T47D (cell line): ENCODE measurements at regions not wholly inside any gene's neighbourhood (a gene's known extent, or its start where the extent isn't known, plus 50 kb on each side); places are given as distances from the start of the nearest gene placed in this dataset.
A peak's percentile ranks its signal among the peaks of the same experiment; 100 is the strongest.

Source experiments
- DNase-seq, 2 experiments: peaks; one replicate each; pipeline versions ENCODE4 v3.0.0 to v3.0.0-alpha.2; 2011 to 2012; ENCODE audit warnings: low read depth in 1 of 2, low spot score in 1 of 2
- JUND ChIP-seq: IDR thresholded peaks from 2 replicates; pipeline ENCODE4 v1.6.1; 2012; ENCODE audit warnings: low read depth
- in situ Hi-C: cut with HindIII; loops from 2 replicates; pipeline ENCODE4 v1.10.0; 2016; ENCODE audit warnings: low sequenced_read_pairs, low pct_unique_long_range_greater_than_20kb

DNA sequence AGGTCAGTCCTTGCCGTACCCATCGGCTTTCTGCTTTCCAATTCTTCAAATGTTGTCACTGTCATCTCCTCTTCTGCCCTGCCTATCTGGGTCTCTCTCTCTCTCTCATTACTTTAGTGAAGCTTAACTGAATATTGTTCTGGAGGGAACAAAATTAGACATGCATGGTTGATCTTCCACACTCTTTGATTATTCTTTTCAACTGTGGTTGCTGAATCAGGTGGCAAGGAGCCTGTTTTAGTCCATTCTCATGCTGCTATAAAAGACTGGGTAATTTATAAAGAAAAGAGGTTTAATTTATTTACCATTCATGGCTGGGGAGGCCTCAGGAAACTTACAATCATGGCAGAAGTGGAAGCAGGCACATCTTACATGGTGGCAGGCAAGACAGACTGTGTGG, 157.9 kb downstream of the ARL4C start:
- DNase-seq = no peak
- in situ Hi-C loops = no loop called here
- TF ChIP-seq JUND = no peak

GRCh38 chr2:234335661-234336228, 161.1 kb downstream of the ARL4C start:
- in situ Hi-C loops = no loop called here
- TF ChIP-seq JUND = no peak
- DNase-seq = peak in 1 of 2 experiments; percentile 5

DNA sequence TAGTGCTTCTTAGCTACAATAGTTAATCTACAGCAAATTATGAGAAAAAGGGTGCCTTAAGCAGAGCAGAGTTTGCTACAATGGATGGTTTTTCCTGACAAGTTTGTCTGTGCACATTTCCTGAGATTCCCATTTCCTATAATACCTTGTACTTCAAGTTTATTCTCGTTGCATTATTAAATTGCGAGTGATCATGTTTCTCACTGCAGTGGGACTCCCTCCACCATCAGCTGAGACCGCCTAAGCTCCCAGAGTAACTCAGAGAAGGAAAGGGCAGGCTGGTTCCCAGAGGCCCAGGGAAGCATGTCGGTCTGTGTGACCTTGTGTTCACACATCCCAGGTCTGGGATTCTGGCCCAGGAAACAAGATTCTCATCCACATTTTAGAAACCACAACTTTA, 162.1 kb downstream of the ARL4C start:
- DNase-seq = no peak
- no peak for TF ChIP-seq JUND
- in situ Hi-C loops = no loop called here

- DNase-seq = no peak
- no peak for TF ChIP-seq JUND
- in situ Hi-C loops = no loop called here
Observed at GRCh38 chr2:234334151-234334550, 162.7 kb downstream of the ARL4C start.

DNA sequence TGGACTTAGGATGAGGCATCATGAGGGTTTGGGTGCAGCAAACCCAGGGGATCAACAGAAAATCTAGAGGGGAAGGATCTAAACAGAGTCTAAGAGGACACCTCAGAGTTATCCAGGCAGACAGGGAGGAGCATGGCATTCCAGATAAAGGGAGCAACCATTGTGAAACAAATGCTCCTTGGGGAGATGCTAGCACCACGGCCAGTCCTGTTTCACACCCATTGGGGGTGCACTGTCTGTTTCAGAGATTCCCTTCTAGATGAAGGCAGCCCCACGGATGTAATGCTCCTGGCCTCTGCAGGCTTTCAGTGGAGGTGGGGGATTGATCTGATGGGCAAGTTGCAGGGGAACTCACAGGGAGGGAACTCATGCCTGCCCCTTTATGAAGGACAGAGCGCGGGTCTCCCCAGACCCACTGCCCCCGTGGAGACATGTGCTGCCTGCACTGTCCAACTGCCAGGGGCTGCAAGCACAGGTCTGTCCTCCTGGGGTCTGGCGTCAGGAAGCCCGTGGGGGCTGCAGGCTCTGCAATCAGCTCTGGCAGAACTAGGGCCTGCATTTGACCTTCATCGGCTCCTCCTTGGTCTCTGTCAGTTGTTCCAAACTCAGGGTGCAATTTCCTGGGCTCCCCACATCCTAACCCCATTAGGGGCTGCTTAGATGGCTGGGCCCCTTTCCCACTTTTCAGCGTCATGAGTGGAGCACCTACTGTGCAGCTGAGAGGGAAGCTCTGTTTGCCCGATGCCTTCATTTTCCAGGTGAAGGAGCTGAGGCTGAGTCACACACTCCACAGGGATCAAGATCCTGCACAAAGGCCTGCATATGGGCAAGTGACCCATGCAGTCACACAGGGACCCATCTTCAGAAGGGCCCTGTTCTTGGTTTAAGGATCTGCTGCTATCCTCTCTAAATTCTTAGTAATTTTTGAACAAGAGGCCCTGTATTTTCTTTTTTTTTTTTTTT, 163.4 kb downstream of the ARL4C start:
- TF ChIP-seq JUND = no peak
- no peak for DNase-seq
- in situ Hi-C loops = no loop called here

- no peak for DNase-seq
Observed at GRCh38 chr2:234331966-234332365, 164.9 kb downstream of the ARL4C start.

DNA sequence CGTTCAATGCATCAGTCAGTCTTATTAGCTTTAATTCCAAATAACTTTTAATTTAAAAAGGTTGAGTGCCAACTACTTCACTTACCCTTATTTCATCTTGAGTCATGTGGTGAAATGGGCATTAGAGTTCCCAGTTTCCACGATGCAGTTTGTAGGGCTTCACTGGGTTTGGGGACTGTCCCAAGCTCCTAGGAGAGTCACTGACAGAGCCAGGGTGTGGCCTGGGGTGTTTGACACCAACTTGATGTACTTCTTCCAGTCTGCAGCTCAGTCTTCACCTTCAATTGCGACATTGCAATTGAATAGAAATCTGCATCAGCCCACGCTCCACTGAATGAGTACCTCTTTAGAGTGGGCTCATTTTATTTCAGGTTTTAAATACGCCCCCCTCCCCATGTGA, 165.3 kb downstream of the ARL4C start:
- no peak for TF ChIP-seq JUND
- no peak for DNase-seq
- in situ Hi-C loops = no loop called here

More at GRCh38 chr2:234331966-234332365, 164.9 kb downstream of the ARL4C start:
- no peak for TF ChIP-seq JUND
- in situ Hi-C loops = no loop called here

DNA sequence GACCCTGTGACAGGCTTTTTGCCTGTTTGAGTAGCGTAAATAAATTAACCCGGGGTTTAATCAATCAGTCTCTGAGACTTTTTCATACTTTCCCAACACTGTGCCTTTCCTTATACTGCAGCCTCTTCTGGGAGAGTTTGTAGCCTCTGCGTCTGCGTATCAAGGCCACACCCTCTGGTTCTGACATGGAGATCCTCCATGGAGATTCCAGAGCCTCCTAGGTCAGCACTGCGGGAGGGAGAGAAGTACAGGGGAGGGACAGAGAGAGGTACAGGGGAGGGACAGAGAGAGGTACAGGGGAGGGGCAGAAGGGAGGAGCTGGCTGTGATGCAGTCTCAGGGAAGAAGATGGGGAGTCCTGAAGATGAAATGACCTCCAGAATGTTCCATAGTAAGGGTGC, 166.0 kb downstream of the ARL4C start:
- TF ChIP-seq JUND = no peak
- in situ Hi-C loops = no loop called here
- no peak for DNase-seq

- in situ Hi-C loops = no loop called here
- DNase-seq = peak in 1 of 2 experiments; percentile 23
- no peak for TF ChIP-seq JUND
Observed at GRCh38 chr2:234329202-234329960, 167.5 kb downstream of the ARL4C start.

DNA sequence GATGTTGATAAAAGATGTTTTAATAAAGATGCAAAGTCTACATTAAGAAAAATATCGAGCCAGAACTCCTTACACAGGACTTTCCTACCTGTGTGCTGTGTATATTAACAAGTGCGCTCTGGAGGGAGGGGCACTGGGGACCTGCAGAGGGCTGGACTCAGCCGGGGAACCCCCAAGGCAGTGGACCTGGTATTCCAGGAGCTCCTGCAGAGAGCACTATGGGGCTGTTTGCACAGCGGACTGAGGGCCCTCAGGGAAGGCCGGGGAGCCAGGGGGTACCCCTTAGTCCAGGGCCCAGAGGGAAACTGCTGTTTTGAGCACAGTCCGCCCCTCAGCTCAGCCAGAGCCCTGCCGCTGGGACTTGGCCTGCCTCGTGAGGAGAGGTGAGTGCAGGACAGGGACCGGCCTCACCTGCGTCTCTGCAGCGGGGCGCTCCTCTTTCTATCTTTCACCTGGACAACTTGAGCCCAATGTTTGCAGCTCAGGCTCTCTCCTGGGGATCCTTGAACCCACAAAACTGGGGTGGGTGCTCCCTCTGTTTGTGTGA, 168.4 kb downstream of the ARL4C start:
- in situ Hi-C loops = no loop called here
- no peak for DNase-seq
- no peak for TF ChIP-seq JUND

- no peak for TF ChIP-seq JUND
- no peak for DNase-seq
- in situ Hi-C loops = no loop called here
Observed at GRCh38 chr2:234326694-234327093, 170.2 kb downstream of the ARL4C start.

- in situ Hi-C loops = no loop called here
- no peak for DNase-seq
- TF ChIP-seq JUND = no peak
Observed at GRCh38 chr2:234324116-234324515, 172.8 kb downstream of the ARL4C start.

DNA sequence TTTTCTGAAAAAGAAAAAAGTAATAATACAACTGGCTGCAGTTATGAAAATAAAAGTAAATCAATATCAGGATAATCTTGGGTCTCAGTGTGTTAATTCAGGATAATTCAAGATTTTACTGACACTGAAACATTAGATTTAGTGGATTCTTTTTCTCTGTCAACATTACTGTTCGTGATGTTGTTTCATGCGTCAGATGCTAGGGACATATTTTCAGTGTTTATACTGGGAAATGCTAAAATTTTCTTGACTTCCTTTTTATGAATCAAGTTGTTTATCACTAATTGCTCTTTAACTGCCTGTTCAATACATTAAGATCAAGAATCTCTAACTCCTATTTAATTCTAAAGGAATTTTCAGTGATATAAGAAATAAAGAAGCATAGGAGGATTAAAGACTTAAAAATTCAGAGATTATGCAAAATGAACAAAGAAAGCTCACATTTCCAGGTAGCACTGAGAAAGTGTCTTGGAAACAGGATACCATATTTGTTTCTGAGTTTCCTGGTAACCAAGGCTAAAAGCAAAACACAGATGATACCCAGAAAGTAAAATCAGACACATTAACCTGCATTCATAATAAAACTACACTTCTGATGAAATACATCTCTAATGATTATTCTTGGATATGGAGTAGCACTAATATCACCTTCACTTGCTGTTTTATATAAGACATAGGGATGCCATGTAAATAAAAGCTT, 174.0 kb downstream of the ARL4C start:
- TF ChIP-seq JUND = no peak
- no peak for DNase-seq
- in situ Hi-C loops = no loop called here
